Fibroblast of lung (primary cell): ENCODE measurements at regions not wholly inside any gene's neighbourhood (a gene's known extent, or its start where the extent isn't known, plus 50 kb on each side); places are given as distances from the start of the nearest gene placed in this dataset.

Experiments
- DNase-seq, 2 donors: peaks; one replicate each; pipeline versions ENCODE4 v3.0.0 to v3.0.0-alpha.2; 2010; ENCODE audit warnings: low read depth in 2 of 2
- H2AFZ ChIP-seq: 2 replicates; pipeline ENCODE4 v1.5.1; 2012; ENCODE audit warnings: low read length, control low read depth, inconsistent platforms
- H3K27ac ChIP-seq: 2 replicates; pipeline ENCODE4 v1.5.1; 2011; ENCODE audit warnings: low read length, control low read depth; ENCODE audit not compliant: insufficient read depth
- H3K27me3 ChIP-seq: 2 replicates; pipeline ENCODE4 v1.5.1; 2011; ENCODE audit warnings: mild to moderate bottlenecking, low read length; ENCODE audit not compliant: control insufficient read depth, insufficient read depth
- H3K36me3 ChIP-seq: 2 replicates; pipeline ENCODE4 v1.5.1; 2011; ENCODE audit warnings: low read length; ENCODE audit not compliant: control insufficient read depth, insufficient read depth
- H3K4me1 ChIP-seq: 2 replicates; pipeline ENCODE4 v1.5.1; 2011; ENCODE audit warnings: low read length; ENCODE audit not compliant: control insufficient read depth, insufficient read depth; ENCODE audit errors: extremely low read depth
- H3K4me2 ChIP-seq: 2 replicates; pipeline ENCODE4 v1.5.1; 2011; ENCODE audit warnings: low read length, control low read depth; ENCODE audit not compliant: insufficient read depth; ENCODE audit errors: extremely low read depth
- H3K4me3 ChIP-seq, 4 experiments: fragments of 200-600 bp in 1 of 4; sonication (generic) in 1 of 4; replicated peaks in 1 of 4; 2 replicates each; pipeline ENCODE4 v1.5.1; 2011 to 2016; ENCODE audit warnings: low read length in 4 of 4, low read depth in 3 of 4, mild to moderate bottlenecking in 3 of 4, control low read depth in 2 of 4, inconsistent platforms in 1 of 4, mixed read lengths in 1 of 4; ENCODE audit not compliant: insufficient read depth in 1 of 4; ENCODE audit errors: control extremely low read depth in 1 of 4
- H3K79me2 ChIP-seq: 2 replicates; pipeline ENCODE4 v1.5.1; 2012; ENCODE audit warnings: mild to moderate bottlenecking, low read length, inconsistent platforms; ENCODE audit not compliant: control insufficient read depth, insufficient read depth
- H3K9ac ChIP-seq: 2 replicates; pipeline ENCODE4 v1.5.1; 2011; ENCODE audit warnings: mild to moderate bottlenecking, low read length, control low read depth; ENCODE audit not compliant: insufficient read depth
- H3K9me3 ChIP-seq: 2 replicates; pipeline ENCODE4 v1.5.1; 2012; ENCODE audit warnings: low read depth, low read length; ENCODE audit not compliant: control insufficient read depth, insufficient read depth
- H4K20me1 ChIP-seq: 2 replicates; pipeline ENCODE4 v1.5.1; 2011; ENCODE audit warnings: low read length; ENCODE audit not compliant: control insufficient read depth, insufficient read depth; ENCODE audit errors: extremely low read depth
- EZH2 ChIP-seq: IDR thresholded peaks from 2 replicates; pipeline ENCODE4 v1.5.1; 2012; ENCODE audit warnings: low read length, control low read depth, mild to moderate bottlenecking; ENCODE audit errors: missing control alignments
- TF ChIP-seq, protein P1 (sequence below), 2 donors: IDR thresholded peaks in 1 of 2; conservative IDR thresholded peaks in 1 of 2; 1 replicate in 1 of 2; 2 replicates in 1 of 2; pipeline ENCODE4 v1.5.1; 2011 to 2012; ENCODE audit warnings: low read length in 2 of 2, control low read depth in 1 of 2, inconsistent platforms in 1 of 2, low read depth in 1 of 2, mild to moderate bottlenecking in 1 of 2

DNA sequence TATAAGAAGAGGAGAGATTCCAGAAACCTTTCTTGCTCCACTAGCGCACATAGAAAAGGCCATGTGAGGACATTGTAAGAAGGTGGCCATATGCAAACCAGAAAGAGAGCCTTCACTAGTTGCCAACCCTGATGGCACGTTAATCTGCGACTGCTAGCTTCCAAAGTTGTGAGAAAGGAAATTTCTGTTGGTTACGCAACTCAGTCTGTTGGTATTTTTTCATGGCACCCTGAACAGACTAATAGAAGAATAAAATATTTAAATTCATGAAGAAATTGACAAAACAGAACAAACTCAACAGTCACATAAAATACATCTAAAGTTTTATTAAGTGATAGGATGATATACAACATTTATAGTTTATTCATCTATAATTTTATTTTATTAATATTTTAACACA is 625.9 kb upstream of the NRXN1 start:
- H3K9ac ChIP-seq: no peak overlapping the region
- TF ChIP-seq, protein P1, sequence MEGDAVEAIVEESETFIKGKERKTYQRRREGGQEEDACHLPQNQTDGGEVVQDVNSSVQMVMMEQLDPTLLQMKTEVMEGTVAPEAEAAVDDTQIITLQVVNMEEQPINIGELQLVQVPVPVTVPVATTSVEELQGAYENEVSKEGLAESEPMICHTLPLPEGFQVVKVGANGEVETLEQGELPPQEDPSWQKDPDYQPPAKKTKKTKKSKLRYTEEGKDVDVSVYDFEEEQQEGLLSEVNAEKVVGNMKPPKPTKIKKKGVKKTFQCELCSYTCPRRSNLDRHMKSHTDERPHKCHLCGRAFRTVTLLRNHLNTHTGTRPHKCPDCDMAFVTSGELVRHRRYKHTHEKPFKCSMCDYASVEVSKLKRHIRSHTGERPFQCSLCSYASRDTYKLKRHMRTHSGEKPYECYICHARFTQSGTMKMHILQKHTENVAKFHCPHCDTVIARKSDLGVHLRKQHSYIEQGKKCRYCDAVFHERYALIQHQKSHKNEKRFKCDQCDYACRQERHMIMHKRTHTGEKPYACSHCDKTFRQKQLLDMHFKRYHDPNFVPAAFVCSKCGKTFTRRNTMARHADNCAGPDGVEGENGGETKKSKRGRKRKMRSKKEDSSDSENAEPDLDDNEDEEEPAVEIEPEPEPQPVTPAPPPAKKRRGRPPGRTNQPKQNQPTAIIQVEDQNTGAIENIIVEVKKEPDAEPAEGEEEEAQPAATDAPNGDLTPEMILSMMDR (conservative IDR thresholded peaks at IDR 0.05 in 1 of 2, IDR thresholded peaks at IDR 0.05 in 1 of 2; ENCODE audit: low read depth in 1 of 2, low read length in 2 of 2): no peak
- no peak for TF ChIP-seq EZH2
- H2AFZ ChIP-seq: no peak overlapping the region
- no peak overlapping the region for H3K27ac ChIP-seq
- H3K36me3 ChIP-seq: no peaks in the 10 kb centered on the region
- no peaks in the 10 kb centered on the region for H3K4me1 ChIP-seq
- no peak overlapping the region for H3K4me2 ChIP-seq
- no peak for DNase-seq
- no peaks in the 10 kb centered on the region for H4K20me1 ChIP-seq
- no peaks in the 10 kb centered on the region for H3K27me3 ChIP-seq
- no peaks in the 10 kb centered on the region for H3K79me2 ChIP-seq
- H3K9me3 ChIP-seq: no peaks in the 10 kb centered on the region
- no peak overlapping the region for H3K4me3 ChIP-seq

DNA sequence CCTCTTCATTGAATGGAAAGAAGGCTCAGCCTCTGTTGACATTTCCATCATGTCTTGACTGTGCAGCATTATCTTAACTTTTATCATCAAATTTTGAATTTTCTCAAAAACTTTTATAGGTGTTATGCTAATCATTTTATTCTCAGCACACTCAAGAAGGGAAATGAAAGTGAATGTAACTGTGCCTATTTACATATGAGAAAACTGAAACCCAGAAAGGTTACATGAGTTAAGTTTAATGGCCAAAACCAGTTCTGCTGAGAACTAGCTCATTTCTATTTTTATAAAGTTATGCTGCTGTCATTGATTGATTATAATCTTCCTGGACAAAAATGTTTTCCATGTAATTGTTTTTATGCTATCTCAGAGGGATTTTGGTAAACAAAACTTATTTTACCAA is 618.8 kb upstream of the NRXN1 start:
- Histone ChIP-seq H3K27me3 (no peaks in the 10 kb centered on the region), H3K9ac (no peak overlapping the region), H4K20me1 (no peaks in the 10 kb centered on the region), H3K4me1 (no peaks in the 10 kb centered on the region), H3K4me3 (no peak overlapping the region), H3K9me3 (no peaks in the 10 kb centered on the region), H3K4me2 (no peak overlapping the region), H3K27ac (no peak overlapping the region), H2AFZ (no peak overlapping the region), H3K79me2 (no peaks in the 10 kb centered on the region), H3K36me3 (no peaks in the 10 kb centered on the region)
- no peak for TF ChIP-seq EZH2
- TF ChIP-seq, protein P1 (conservative IDR thresholded peaks at IDR 0.05 in 1 of 2, IDR thresholded peaks at IDR 0.05 in 1 of 2; ENCODE audit: low read depth in 1 of 2, low read length in 2 of 2): no peak
- no peak for DNase-seq

DNA sequence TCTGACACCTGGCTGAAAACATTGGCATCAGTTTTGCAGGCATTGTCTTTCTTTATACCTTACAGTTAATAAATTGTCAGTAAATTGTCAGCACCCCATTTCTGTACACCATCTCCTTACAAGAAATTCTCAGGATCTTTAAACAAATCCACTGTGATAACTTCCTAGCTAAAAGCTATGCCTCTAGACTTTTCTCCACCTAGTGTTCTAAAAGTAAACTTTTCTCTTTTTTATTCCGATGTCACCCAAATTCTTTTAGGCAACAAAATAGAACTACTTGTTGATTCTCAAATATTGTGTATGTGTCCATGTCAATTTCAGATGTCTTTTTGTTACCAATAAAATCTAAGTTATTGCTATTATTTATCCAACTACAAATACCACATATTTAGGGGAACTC is 617.4 kb upstream of the NRXN1 start:
- TF ChIP-seq EZH2: no peak
- TF ChIP-seq, protein P1 (conservative IDR thresholded peaks at IDR 0.05 in 1 of 2, IDR thresholded peaks at IDR 0.05 in 1 of 2; ENCODE audit: low read depth in 1 of 2, low read length in 2 of 2): no peak
- Histone ChIP-seq H3K4me3 (no peak overlapping the region), H3K27me3 (no peaks in the 10 kb centered on the region), H3K36me3 (no peaks in the 10 kb centered on the region), H3K9ac (no peak overlapping the region), H2AFZ (no peak overlapping the region), H3K4me1 (no peaks in the 10 kb centered on the region), H3K9me3 (no peaks in the 10 kb centered on the region), H3K27ac (no peak overlapping the region), H3K4me2 (no peak overlapping the region), H3K79me2 (no peaks in the 10 kb centered on the region), H4K20me1 (no peaks in the 10 kb centered on the region)
- no peak for DNase-seq
